ENCODE measurements at regions not wholly inside any gene's neighbourhood (a gene's known extent, or its start where the extent isn't known, plus 50 kb on each side); places are given as distances from the start of the nearest gene placed in this dataset.
"Not testable (repeated sequence)": the region's sequence is repeated elsewhere in the genome, so short reads cannot be mapped to it uniquely, and the experiment has no call there.

GRCh38 chrX:80508083-80508482, 87.8 kb downstream of the TENT5D start:
- H3K9me3 Mint-ChIP-seq (ENCODE audit: unreplicated experiment); H3K27me3 Mint-ChIP-seq (ENCODE audit: insufficient read depth, unreplicated experiment); H3K4me3 Mint-ChIP-seq (ENCODE audit: unreplicated experiment); intact Hi-C loops (cut with micrococcal nuclease); CTCF ChIA-PET; POLR2A ChIA-PET; H3K27ac Mint-ChIP-seq (ENCODE audit: low read depth, unreplicated experiment); BruUV-seq (replicated peaks); H3K36me3 Mint-ChIP-seq (ENCODE audit: insufficient read depth, unreplicated experiment); DNase-seq (ENCODE audit: unreplicated experiment): not testable (repeated sequence)
- peaks cover 13% of the 10 kb centered on the region for H3K4me1 Mint-ChIP-seq (ENCODE audit: insufficient read depth, unreplicated experiment)

GRCh38 chrX:80511969-80512760, 91.9 kb downstream of the TENT5D start:
- Mint-ChIP-seq H3K27me3 (ENCODE audit: insufficient read depth, unreplicated experiment) (no peaks in the 10 kb centered on the region), H3K9me3 (ENCODE audit: unreplicated experiment) (no peaks in the 10 kb centered on the region), H3K27ac (ENCODE audit: low read depth, unreplicated experiment) (peak overlapping the region; percentile 0), H3K36me3 (ENCODE audit: insufficient read depth, unreplicated experiment) (no peaks in the 10 kb centered on the region), H3K4me1 (ENCODE audit: insufficient read depth, unreplicated experiment) (peaks cover 13% of the 10 kb centered on the region), H3K4me3 (ENCODE audit: unreplicated experiment) (peak overlapping the region; percentile 41)
- intact Hi-C loops (cut with micrococcal nuclease) = no loop called here
- DNase-seq (ENCODE audit: unreplicated experiment) = peak; percentile 22
- POLR2A ChIA-PET = no interaction called here
- no peak for TF ChIP-seq CTCF (IDR thresholded peaks at IDR 0.05; ENCODE audit: unreplicated experiment)
- BruUV-seq (replicated peaks) = no TSS peak
- CTCF ChIA-PET = interaction anchor here (0.8 to 1.0 kb wide), 3 partner anchors 136 to 1422 kb away, joined by 3 to 4 read pairs (median 3); no protein-coding TSS in a partner anchor

GRCh38 chrX:80512924-80513323, 92.7 kb downstream of the TENT5D start:
- Mint-ChIP-seq H3K36me3 (ENCODE audit: insufficient read depth, unreplicated experiment) (no peaks in the 10 kb centered on the region), H3K27me3 (ENCODE audit: insufficient read depth, unreplicated experiment) (no peaks in the 10 kb centered on the region), H3K4me3 (ENCODE audit: unreplicated experiment) (peak overlapping the region; percentile 41), H3K4me1 (ENCODE audit: insufficient read depth, unreplicated experiment) (peaks cover 13% of the 10 kb centered on the region), H3K9me3 (ENCODE audit: unreplicated experiment) (no peaks in the 10 kb centered on the region), H3K27ac (ENCODE audit: low read depth, unreplicated experiment) (peak overlapping the region; percentile 0)
- no peak for DNase-seq (ENCODE audit: unreplicated experiment)
- POLR2A ChIA-PET = no interaction called here
- intact Hi-C loops (cut with micrococcal nuclease) = no loop called here
- no peak for TF ChIP-seq CTCF (IDR thresholded peaks at IDR 0.05; ENCODE audit: unreplicated experiment)
- BruUV-seq (replicated peaks) = no TSS peak
- CTCF ChIA-PET = interaction anchor here (0.6 to 0.9 kb wide), 3 partner anchors 251 to 1422 kb away, joined by 3 read pairs; no protein-coding TSS in a partner anchor

GRCh38 chrX:80513625-80514024, 93.4 kb downstream of the TENT5D start:
- no peak overlapping the region for H3K4me3 Mint-ChIP-seq (ENCODE audit: unreplicated experiment)
- H3K9me3 Mint-ChIP-seq (ENCODE audit: unreplicated experiment) = no peaks in the 10 kb centered on the region
- no peak for TF ChIP-seq CTCF (IDR thresholded peaks at IDR 0.05; ENCODE audit: unreplicated experiment)
- CTCF ChIA-PET = interaction anchor here (0.6 kb wide), 1 partner anchor 335 kb away, joined by 3 read pairs; no protein-coding TSS in a partner anchor
- H3K27me3 Mint-ChIP-seq (ENCODE audit: insufficient read depth, unreplicated experiment) = no peaks in the 10 kb centered on the region
- POLR2A ChIA-PET = interaction anchor here (0.9 kb wide), 2 partner anchors 19 to 62 kb away, joined by 3 to 4 read pairs; no protein-coding TSS in a partner anchor
- H3K4me1 Mint-ChIP-seq (ENCODE audit: insufficient read depth, unreplicated experiment) = peaks cover 13% of the 10 kb centered on the region
- BruUV-seq (replicated peaks) = no TSS peak
- no peaks in the 10 kb centered on the region for H3K36me3 Mint-ChIP-seq (ENCODE audit: insufficient read depth, unreplicated experiment)
- H3K27ac Mint-ChIP-seq (ENCODE audit: low read depth, unreplicated experiment) = no peak overlapping the region
- DNase-seq (ENCODE audit: unreplicated experiment) = no peak
- intact Hi-C loops (cut with micrococcal nuclease) = no loop called here
